Stomach (tissue), 8 donors: ENCODE measurements at regions not wholly inside any gene's neighbourhood (a gene's known extent, or its start where the extent isn't known, plus 50 kb on each side); places are given as distances from the start of the nearest gene placed in this dataset.
A peak's percentile ranks its signal among the peaks of the same experiment; 100 is the strongest.

ENCODE experiments used
- DNase-seq, 2 donors: peaks; one replicate each; pipeline versions ENCODE4 v3.0.0 to v3.0.0-alpha.2; 2013 to 2019
- H3K27ac ChIP-seq, 5 donors: fragments of 200-600 bp in 4 of 5; sonication (generic) in 4 of 5; one replicate each; pipeline ENCODE4 v1.5.1; 2013 to 2019; ENCODE audit warnings: mild to moderate bottlenecking in 1 of 5, moderate library complexity in 1 of 5
- H3K27me3 ChIP-seq, 3 donors: fragments of 200-600 bp; sonication (generic); one replicate each; pipeline ENCODE4 v1.5.1; 2017 to 2019; ENCODE audit warnings: mixed run types in 1 of 3
- H3K36me3 ChIP-seq, 4 donors: fragments of 200-600 bp; sonication (generic); 1 replicate in 3 of 4; 2 replicates in 1 of 4; pipeline ENCODE4 v1.5.1; 2016 to 2019
- H3K4me1 ChIP-seq, 4 donors: fragments of 200-600 bp; sonication (generic); one replicate each; pipeline ENCODE4 v1.5.1; 2016 to 2019
- H3K4me3 ChIP-seq, 4 donors: fragments of 200-600 bp; sonication (generic) in 3 of 4; one replicate each; pipeline ENCODE4 v1.5.1; 2016 to 2019; ENCODE audit warnings: mild to moderate bottlenecking in 1 of 4
- H3K9me3 ChIP-seq, 4 donors: fragments of 200-600 bp; sonication (generic); one replicate each; pipeline ENCODE4 v1.5.1; 2016 to 2019
- EP300 ChIP-seq: sonication (generic); formaldehyde crosslinking; IDR thresholded peaks from one replicate; pipeline ENCODE4 v1.6.1; 2017; ENCODE audit warnings: antibody characterized with exemption
- POLR2A ChIP-seq, 4 donors: fragments of 450-650 bp; IDR thresholded peaks; one replicate each; pipeline ENCODE4 v1.6.1; 2016; ENCODE audit warnings: antibody characterized with exemption in 4 of 4, control low read depth in 2 of 4, mild to moderate bottlenecking in 1 of 4, moderate library complexity in 1 of 4
- POLR2AphosphoS5 ChIP-seq, 3 donors: sonication (generic); formaldehyde crosslinking; IDR thresholded peaks; one replicate each; pipeline ENCODE4 v1.6.1; 2016; ENCODE audit warnings: antibody characterized with exemption in 3 of 3
- WGBS, 5 donors: extraction: QIAGEN DNeasy Blood & Tissue Kit in 3 of 5; methylation state at CpG; one replicate each; pipeline versions ENCODE4 v1.1.5 to v1.1.7; 2013 to 2018; 5-methylcytosine and 5-hydroxymethylcytosine counted together
- intact Hi-C: fragments of 100-400 bp; cut with DNase I; formaldehyde crosslinking; loops from one replicate; pipeline ENCODE4 v1.15.1; 2023; ENCODE audit warnings: low total_unique reads
- TF ChIP-seq, protein P1 (sequence below), 7 experiments: fragments of 450-650 bp in 4 of 7; fragments of 200-600 bp in 3 of 7; sonication (generic) in 3 of 7; IDR thresholded peaks; one replicate each; pipeline ENCODE4 v1.5.1; 2016 to 2019; ENCODE audit warnings: antibody characterized with exemption in 7 of 7, control low read depth in 2 of 7, mild to moderate bottlenecking in 1 of 7
- donor health status: healthy with polysubstance abuse.
- donor health status: Bipolar disorder and iron deficiency.
- donor health status: healthy.

DNA sequence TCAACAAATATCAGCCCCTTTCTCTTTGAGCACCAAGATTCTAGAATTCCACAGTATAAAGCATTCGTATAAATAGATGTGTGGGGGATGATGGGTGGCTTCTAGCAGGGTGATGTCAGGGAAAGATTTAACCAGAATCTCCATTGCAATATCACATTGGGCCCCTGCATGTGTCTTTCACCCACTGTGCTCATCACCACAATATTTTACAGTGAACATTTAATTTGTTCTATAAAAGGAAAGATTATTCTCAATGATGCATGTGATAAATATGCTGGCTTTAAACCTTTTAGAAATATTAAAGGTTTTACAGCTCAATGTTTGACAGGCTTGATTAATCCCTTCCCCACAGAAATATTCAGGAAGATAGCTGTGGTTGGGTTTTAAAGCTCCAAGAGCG is 457.8 kb upstream of the DAB1 start:
- intact Hi-C loops = no loop called here
- no peaks in the 10 kb centered on the region for H3K36me3 ChIP-seq
- no peaks in the 10 kb centered on the region for H3K27me3 ChIP-seq
- 65 to 89% (median 66%) methylated on average over 2 of the region's 2 CpGs for WGBS, 5 donors
- no peaks in the 10 kb centered on the region for H3K9me3 ChIP-seq
- DNase-seq = no peak
- no peak overlapping the region for H3K27ac ChIP-seq
- TF ChIP-seq POLR2A (IDR thresholded peaks at IDR 0.05) = no peak
- TF ChIP-seq POLR2AphosphoS5 (IDR thresholded peaks at IDR 0.05) = no peak
- TF ChIP-seq, protein P1, sequence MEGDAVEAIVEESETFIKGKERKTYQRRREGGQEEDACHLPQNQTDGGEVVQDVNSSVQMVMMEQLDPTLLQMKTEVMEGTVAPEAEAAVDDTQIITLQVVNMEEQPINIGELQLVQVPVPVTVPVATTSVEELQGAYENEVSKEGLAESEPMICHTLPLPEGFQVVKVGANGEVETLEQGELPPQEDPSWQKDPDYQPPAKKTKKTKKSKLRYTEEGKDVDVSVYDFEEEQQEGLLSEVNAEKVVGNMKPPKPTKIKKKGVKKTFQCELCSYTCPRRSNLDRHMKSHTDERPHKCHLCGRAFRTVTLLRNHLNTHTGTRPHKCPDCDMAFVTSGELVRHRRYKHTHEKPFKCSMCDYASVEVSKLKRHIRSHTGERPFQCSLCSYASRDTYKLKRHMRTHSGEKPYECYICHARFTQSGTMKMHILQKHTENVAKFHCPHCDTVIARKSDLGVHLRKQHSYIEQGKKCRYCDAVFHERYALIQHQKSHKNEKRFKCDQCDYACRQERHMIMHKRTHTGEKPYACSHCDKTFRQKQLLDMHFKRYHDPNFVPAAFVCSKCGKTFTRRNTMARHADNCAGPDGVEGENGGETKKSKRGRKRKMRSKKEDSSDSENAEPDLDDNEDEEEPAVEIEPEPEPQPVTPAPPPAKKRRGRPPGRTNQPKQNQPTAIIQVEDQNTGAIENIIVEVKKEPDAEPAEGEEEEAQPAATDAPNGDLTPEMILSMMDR (IDR thresholded peaks at IDR 0.05) = no peak
- TF ChIP-seq EP300 = no peak
- no peaks in the 10 kb centered on the region for H3K4me1 ChIP-seq
- H3K4me3 ChIP-seq = no peak overlapping the region

DNA sequence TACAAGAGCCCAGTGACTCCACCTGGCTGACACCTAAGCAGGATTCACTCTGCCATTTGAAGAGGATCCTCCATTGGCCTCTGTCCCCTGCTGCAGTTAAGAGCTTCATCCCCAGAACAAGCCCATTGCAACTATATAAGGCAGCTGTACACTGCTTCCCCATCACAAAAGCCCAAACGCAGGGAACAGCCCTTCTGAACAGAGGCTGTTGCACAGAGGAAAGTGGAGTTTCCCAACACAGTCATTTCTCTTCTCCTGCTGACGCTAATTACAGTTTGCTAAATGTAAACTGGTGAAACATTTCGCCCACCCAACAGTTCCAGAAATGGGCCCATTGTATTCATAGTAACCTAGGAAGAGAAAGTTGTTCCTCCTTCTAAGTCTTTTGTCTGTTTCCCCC is 455.8 kb upstream of the DAB1 start:
- TF ChIP-seq POLR2A (IDR thresholded peaks at IDR 0.05) = no peak
- TF ChIP-seq, protein P1 (IDR thresholded peaks at IDR 0.05) = no peak
- TF ChIP-seq POLR2AphosphoS5 (IDR thresholded peaks at IDR 0.05) = no peak
- TF ChIP-seq EP300 = no peak
- H3K4me3 ChIP-seq = no peak overlapping the region
- intact Hi-C loops = no loop called here
- H3K36me3 ChIP-seq = no peaks in the 10 kb centered on the region
- no peaks in the 10 kb centered on the region for H3K9me3 ChIP-seq
- H3K27me3 ChIP-seq = no peaks in the 10 kb centered on the region
- H3K27ac ChIP-seq = no peak overlapping the region
- WGBS, 5 donors = 50 to 67% (median 64%) methylated on average over 3 of the region's 3 CpGs
- DNase-seq = no peak
- no peaks in the 10 kb centered on the region for H3K4me1 ChIP-seq

DNA sequence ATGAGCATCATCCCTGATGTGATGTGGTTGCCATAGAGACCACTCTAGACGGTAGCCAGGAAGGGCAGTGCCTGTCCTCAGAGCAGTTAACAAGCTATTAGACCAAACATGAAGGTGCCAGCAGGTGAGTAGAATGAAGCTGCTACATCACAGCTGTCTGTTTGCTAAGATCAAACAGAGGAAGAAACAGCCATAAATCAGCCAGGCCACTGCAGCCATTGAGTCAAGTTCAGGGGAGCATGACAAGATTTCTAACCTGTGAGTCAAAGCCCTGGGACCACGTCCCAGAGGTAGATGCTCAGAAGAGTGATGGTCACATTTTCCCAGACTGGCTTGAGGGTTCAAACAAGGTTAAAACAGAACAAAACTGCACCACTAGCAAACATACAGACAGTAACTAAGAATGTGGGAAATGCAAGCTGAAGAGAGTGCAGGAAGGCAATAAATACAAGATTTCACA is 450.6 kb upstream of the DAB1 start:
- Histone ChIP-seq H3K27ac (no peak overlapping the region), H3K9me3 (no peaks in the 10 kb centered on the region), H3K36me3 (no peaks in the 10 kb centered on the region), H3K27me3 (no peaks in the 10 kb centered on the region), H3K4me1 (no peaks in the 10 kb centered on the region), H3K4me3 (no peak overlapping the region)
- TF ChIP-seq, protein P1 (IDR thresholded peaks at IDR 0.05) = no peak
- TF ChIP-seq EP300 = no peak
- no peak for TF ChIP-seq POLR2A (IDR thresholded peaks at IDR 0.05)
- no peak for TF ChIP-seq POLR2AphosphoS5 (IDR thresholded peaks at IDR 0.05)
- peak in 1 of 2 donors; percentile 39 for DNase-seq
- 6 to 21% (median 10%) methylated on average over 2 of the region's 2 CpGs for WGBS, 5 donors
- intact Hi-C loops = no loop called here

DNA sequence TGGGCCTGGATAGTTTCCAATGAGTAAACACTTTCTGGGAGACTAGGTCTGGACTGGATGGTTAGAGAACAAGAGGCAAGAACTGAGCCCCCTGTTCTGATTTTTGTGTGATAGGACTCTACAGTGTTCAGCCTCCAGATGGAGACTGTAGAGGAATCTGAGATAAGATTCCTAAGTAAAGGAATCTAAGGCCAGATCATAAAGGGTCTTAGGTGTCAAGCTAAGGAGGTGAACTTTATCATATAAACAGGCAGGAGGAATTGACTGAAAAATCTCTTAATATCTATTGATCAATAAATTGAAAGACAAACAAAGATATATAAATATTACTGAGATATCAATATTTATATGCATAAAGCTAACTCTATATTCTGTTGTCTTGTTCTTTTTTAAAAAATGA is 449.1 kb upstream of the DAB1 start:
- no peak for TF ChIP-seq EP300
- TF ChIP-seq POLR2A (IDR thresholded peaks at IDR 0.05) = no peak
- TF ChIP-seq POLR2AphosphoS5 (IDR thresholded peaks at IDR 0.05) = no peak
- TF ChIP-seq, protein P1 (IDR thresholded peaks at IDR 0.05) = no peak
- Histone ChIP-seq H3K9me3 (no peaks in the 10 kb centered on the region), H3K27me3 (no peaks in the 10 kb centered on the region), H3K36me3 (no peaks in the 10 kb centered on the region), H3K4me1 (no peaks in the 10 kb centered on the region), H3K4me3 (no peak overlapping the region), H3K27ac (no peak overlapping the region)
- no peak for DNase-seq
- intact Hi-C loops = no loop called here
